ENCODE measurements at regions not wholly inside any gene's neighbourhood (a gene's known extent, or its start where the extent isn't known, plus 50 kb on each side); places are given as distances from the start of the nearest gene placed in this dataset.

DNA sequence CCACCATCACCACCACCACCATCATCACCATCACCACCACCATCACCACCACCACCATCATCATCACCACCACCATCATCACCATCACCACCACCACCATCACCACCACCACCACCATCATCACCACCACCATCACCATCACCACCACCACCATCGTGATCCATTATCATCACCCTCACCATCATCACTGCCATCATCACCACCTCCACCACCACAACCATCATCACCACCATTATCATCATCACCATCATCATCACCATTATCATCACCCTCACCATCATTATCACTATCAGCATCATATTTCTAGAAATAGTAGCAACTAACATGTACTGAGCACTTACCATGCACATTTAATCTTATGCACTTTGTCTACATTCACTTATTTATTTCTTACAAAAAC, 94.9 kb downstream of the C16orf95 start:
- no peak overlapping the region for H2AFZ ChIP-seq (ENCODE audit: low read length)
- H3K79me2 ChIP-seq (ENCODE audit: insufficient read depth, low read depth, low read length), result no peaks in the 10 kb centered on the region
- BruUV-seq (replicated peaks), result no TSS peak
- no peak for DNase-seq (ENCODE audit: low spot score)
- H3K4me2 ChIP-seq (ENCODE audit: low read length), result no peak overlapping the region
- intact Hi-C loops (cut with micrococcal nuclease; ENCODE audit: unreplicated experiment), result no loop called here
- H3K36me3 ChIP-seq (ENCODE audit: insufficient read depth, low read length), result no peaks in the 10 kb centered on the region
- ChIA-PET POLR2A (no interaction called here), CTCF (ENCODE audit: unreplicated experiment) (no interaction called here)
- no peak overlapping the region for H3K27ac ChIP-seq (ENCODE audit: low read depth, low read length, poor library complexity, severe bottlenecking)
- TF ChIP-seq EZH2phosphoT487 (IDR thresholded peaks at IDR 0.05; ENCODE audit: borderline replicate concordance, low read depth, low read length), result no peak
- TF ChIP-seq, protein P1, sequence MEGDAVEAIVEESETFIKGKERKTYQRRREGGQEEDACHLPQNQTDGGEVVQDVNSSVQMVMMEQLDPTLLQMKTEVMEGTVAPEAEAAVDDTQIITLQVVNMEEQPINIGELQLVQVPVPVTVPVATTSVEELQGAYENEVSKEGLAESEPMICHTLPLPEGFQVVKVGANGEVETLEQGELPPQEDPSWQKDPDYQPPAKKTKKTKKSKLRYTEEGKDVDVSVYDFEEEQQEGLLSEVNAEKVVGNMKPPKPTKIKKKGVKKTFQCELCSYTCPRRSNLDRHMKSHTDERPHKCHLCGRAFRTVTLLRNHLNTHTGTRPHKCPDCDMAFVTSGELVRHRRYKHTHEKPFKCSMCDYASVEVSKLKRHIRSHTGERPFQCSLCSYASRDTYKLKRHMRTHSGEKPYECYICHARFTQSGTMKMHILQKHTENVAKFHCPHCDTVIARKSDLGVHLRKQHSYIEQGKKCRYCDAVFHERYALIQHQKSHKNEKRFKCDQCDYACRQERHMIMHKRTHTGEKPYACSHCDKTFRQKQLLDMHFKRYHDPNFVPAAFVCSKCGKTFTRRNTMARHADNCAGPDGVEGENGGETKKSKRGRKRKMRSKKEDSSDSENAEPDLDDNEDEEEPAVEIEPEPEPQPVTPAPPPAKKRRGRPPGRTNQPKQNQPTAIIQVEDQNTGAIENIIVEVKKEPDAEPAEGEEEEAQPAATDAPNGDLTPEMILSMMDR (conservative IDR thresholded peaks at IDR 0.05; ENCODE audit: low read length), result no peak
- no peak overlapping the region for H3K4me3 ChIP-seq (ENCODE audit: low read depth, low read length, poor library complexity, severe bottlenecking)
- H4K20me1 ChIP-seq (ENCODE audit: insufficient read depth, low read length), result no peaks in the 10 kb centered on the region
- H3K9me3 ChIP-seq (ENCODE audit: low read length), result no peaks in the 10 kb centered on the region
- no peaks in the 10 kb centered on the region for H3K4me1 ChIP-seq (ENCODE audit: insufficient read depth, low read length, poor library complexity, severe bottlenecking)
- H3K9me2 ChIP-seq (ENCODE audit: insufficient read depth, low read length), result no peaks in the 10 kb centered on the region

DNA sequence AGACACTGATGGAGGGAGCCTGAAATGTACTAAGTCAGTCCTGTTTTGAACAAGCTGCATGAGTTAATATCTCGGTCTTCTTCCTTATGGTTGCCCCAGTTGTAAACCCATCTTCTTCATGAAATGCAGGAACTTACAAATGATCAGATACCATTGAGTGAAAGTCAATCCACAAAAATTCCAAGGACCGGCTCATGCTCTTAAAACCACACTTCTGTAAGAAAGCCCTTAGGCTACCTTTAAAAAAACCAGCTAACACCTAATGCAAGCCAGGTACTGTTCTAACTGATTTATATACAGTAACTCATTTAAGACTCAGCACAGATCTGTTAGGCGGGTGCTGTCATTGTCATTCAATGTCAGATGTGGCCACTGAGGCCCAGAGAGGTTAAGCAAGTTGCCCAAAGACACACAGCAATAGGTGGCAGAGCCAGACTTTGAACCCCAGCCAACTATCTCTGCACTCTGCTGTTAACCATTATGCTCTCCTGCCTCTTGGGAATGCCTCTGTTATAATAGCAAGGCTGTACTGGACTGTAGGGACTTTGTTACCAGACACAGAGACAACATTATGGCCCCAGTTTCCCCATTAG, 93.4 kb downstream of the C16orf95 start:
- no peak overlapping the region for H3K4me2 ChIP-seq (ENCODE audit: low read length)
- no peak overlapping the region for H3K27ac ChIP-seq (ENCODE audit: low read depth, low read length, poor library complexity, severe bottlenecking)
- TF ChIP-seq, protein P1 (conservative IDR thresholded peaks at IDR 0.05; ENCODE audit: low read length), result no peak
- TF ChIP-seq EZH2phosphoT487 (IDR thresholded peaks at IDR 0.05; ENCODE audit: borderline replicate concordance, low read depth, low read length), result no peak
- no peaks in the 10 kb centered on the region for H4K20me1 ChIP-seq (ENCODE audit: insufficient read depth, low read length)
- BruUV-seq (replicated peaks), result no TSS peak
- H3K9me3 ChIP-seq (ENCODE audit: low read length), result no peaks in the 10 kb centered on the region
- H3K79me2 ChIP-seq (ENCODE audit: insufficient read depth, low read depth, low read length), result no peaks in the 10 kb centered on the region
- POLR2A ChIA-PET, result no interaction called here
- H3K9me2 ChIP-seq (ENCODE audit: insufficient read depth, low read length), result no peaks in the 10 kb centered on the region
- no peaks in the 10 kb centered on the region for H3K36me3 ChIP-seq (ENCODE audit: insufficient read depth, low read length)
- H2AFZ ChIP-seq (ENCODE audit: low read length), result no peak overlapping the region
- intact Hi-C loops (cut with micrococcal nuclease; ENCODE audit: unreplicated experiment), result no loop called here
- no peaks in the 10 kb centered on the region for H3K4me1 ChIP-seq (ENCODE audit: insufficient read depth, low read length, poor library complexity, severe bottlenecking)
- CTCF ChIA-PET (ENCODE audit: unreplicated experiment), result no interaction called here
- DNase-seq (ENCODE audit: low spot score), result no peak
- H3K4me3 ChIP-seq (ENCODE audit: low read depth, low read length, poor library complexity, severe bottlenecking), result no peak overlapping the region

DNA sequence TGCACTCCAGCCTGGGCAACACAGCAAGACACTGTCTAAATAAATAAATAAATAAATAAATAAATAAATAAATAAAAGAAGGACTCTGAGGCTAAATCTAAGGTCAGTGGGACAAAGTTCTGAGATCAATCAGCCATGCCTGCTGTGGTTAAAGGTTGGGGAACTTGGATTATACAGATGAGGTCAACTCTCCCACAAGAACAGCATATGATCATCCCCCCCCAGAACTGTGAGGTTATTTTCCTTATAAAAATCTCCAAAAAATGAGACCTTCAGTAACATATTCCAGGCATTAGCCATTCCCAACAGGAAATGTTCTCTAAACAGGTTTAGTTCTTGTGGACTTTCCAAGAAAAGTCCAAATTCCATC, 90.3 kb downstream of the C16orf95 start:
- no peaks in the 10 kb centered on the region for H4K20me1 ChIP-seq (ENCODE audit: insufficient read depth, low read length)
- H2AFZ ChIP-seq (ENCODE audit: low read length), result no peak overlapping the region
- POLR2A ChIA-PET, result no interaction called here
- no peaks in the 10 kb centered on the region for H3K36me3 ChIP-seq (ENCODE audit: insufficient read depth, low read length)
- no peak overlapping the region for H3K4me3 ChIP-seq (ENCODE audit: low read depth, low read length, poor library complexity, severe bottlenecking)
- H3K9me2 ChIP-seq (ENCODE audit: insufficient read depth, low read length), result no peaks in the 10 kb centered on the region
- intact Hi-C loops (cut with micrococcal nuclease; ENCODE audit: unreplicated experiment), result no loop called here
- no peak overlapping the region for H3K27ac ChIP-seq (ENCODE audit: low read depth, low read length, poor library complexity, severe bottlenecking)
- CTCF ChIA-PET (ENCODE audit: unreplicated experiment), result no interaction called here
- H3K4me2 ChIP-seq (ENCODE audit: low read length), result no peak overlapping the region
- no peaks in the 10 kb centered on the region for H3K9me3 ChIP-seq (ENCODE audit: low read length)
- no peaks in the 10 kb centered on the region for H3K79me2 ChIP-seq (ENCODE audit: insufficient read depth, low read depth, low read length)
- no peak for DNase-seq (ENCODE audit: low spot score)
- no TSS peak for BruUV-seq (replicated peaks)
- no peaks in the 10 kb centered on the region for H3K4me1 ChIP-seq (ENCODE audit: insufficient read depth, low read length, poor library complexity, severe bottlenecking)
- TF ChIP-seq, protein P1 (conservative IDR thresholded peaks at IDR 0.05; ENCODE audit: low read length), result no peak
- TF ChIP-seq EZH2phosphoT487 (IDR thresholded peaks at IDR 0.05; ENCODE audit: borderline replicate concordance, low read depth, low read length), result no peak

Data from OCI-LY7 (cell line).